GM23338 (cell line): ENCODE measurements at regions not wholly inside any gene's neighbourhood (a gene's known extent, or its start where the extent isn't known, plus 50 kb on each side); places are given as distances from the start of the nearest gene placed in this dataset.

ENCODE experiments used
- ATAC-seq: fragments of 200-7000 bp; cut with Tn5 transposase; 3 replicates; pipeline ENCODE4 v1.9.1; 2020
- DNase-seq: peaks from one replicate; pipeline ENCODE4 v3.0.0-alpha.2; 2015; ENCODE audit warnings: low spot score
- H2AFZ ChIP-seq: fragments of 200-600 bp; sonication (generic); 2 replicates; pipeline ENCODE4 v1.8.0; 2016; ENCODE audit warnings: antibody characterized with exemption, mild to moderate bottlenecking, moderate library complexity
- H3F3A ChIP-seq: fragments of 200-600 bp; sonication (generic); replicated peaks from 2 replicates; pipeline ENCODE4 v1.8.0; 2017; ENCODE audit warnings: antibody characterized with exemption, mixed run types, low read depth
- H3K27ac ChIP-seq: fragments of 200-600 bp; sonication (generic); 2 replicates; pipeline ENCODE4 v1.6.1; 2016; ENCODE audit warnings: low read depth
- H3K27me3 ChIP-seq: fragments of 200-600 bp; sonication (generic); 2 replicates; pipeline ENCODE4 v1.8.0; 2016; ENCODE audit warnings: mild to moderate bottlenecking, mixed run types, moderate library complexity; ENCODE audit not compliant: insufficient read depth
- H3K36me3 ChIP-seq: fragments of 200-600 bp; sonication (generic); 2 replicates; pipeline ENCODE4 v1.8.0; 2016; ENCODE audit warnings: mild to moderate bottlenecking; ENCODE audit not compliant: insufficient read depth
- H3K4me1 ChIP-seq: fragments of 200-600 bp; sonication (generic); 2 replicates; pipeline ENCODE4 v1.8.0; 2016; ENCODE audit warnings: mild to moderate bottlenecking, moderate library complexity; ENCODE audit not compliant: insufficient read depth
- H3K4me2 ChIP-seq: fragments of 200-600 bp; sonication (generic); 2 replicates; pipeline ENCODE4 v1.7.1; 2017; ENCODE audit warnings: mixed run types
- H3K4me3 ChIP-seq: fragments of 200-600 bp; sonication (generic); 2 replicates; pipeline ENCODE4 v1.6.1; 2016; ENCODE audit warnings: mixed run types
- H3K79me2 ChIP-seq: fragments of 200-600 bp; sonication (generic); replicated peaks from 2 replicates; pipeline ENCODE4 v1.8.0; 2017; ENCODE audit warnings: mild to moderate bottlenecking; ENCODE audit not compliant: insufficient read depth
- H3K9me2 ChIP-seq: fragments of 200-600 bp; sonication (generic); 2 replicates; pipeline ENCODE4 v1.8.0; 2017; ENCODE audit not compliant: insufficient read depth
- H4K20me1 ChIP-seq: fragments of 200-600 bp; sonication (generic); replicated peaks from 2 replicates; pipeline ENCODE4 v1.8.0; 2017; ENCODE audit warnings: mild to moderate bottlenecking; ENCODE audit not compliant: insufficient read depth
- H3K27ac Mint-ChIP-seq: 2 replicates; pipeline ENCODE4 v1.8.0; 2020; ENCODE audit warnings: inconsistent platforms, mild to moderate bottlenecking, moderate library complexity, mixed read lengths
- H3K27me3 Mint-ChIP-seq: 3 replicates; pipeline ENCODE4 v1.8.0; 2022; ENCODE audit warnings: low read depth, mild to moderate bottlenecking, moderate library complexity, mixed read lengths, inconsistent platforms; ENCODE audit not compliant: insufficient read depth, poor library complexity
- H3K36me3 Mint-ChIP-seq: 3 replicates; pipeline ENCODE4 v1.8.0; 2021; ENCODE audit warnings: low read depth, mild to moderate bottlenecking, inconsistent platforms, moderate library complexity, mixed read lengths
- H3K4me1 Mint-ChIP-seq: 3 replicates; pipeline ENCODE4 v1.8.0; 2020; ENCODE audit warnings: mild to moderate bottlenecking, inconsistent platforms, mixed read lengths
- H3K4me3 Mint-ChIP-seq: 3 replicates; pipeline ENCODE4 v1.8.0; 2021; ENCODE audit warnings: moderate library complexity, mild to moderate bottlenecking, inconsistent platforms, mixed read lengths
- H3K9me3 Mint-ChIP-seq: 3 replicates; pipeline ENCODE4 v1.8.0; 2020; ENCODE audit warnings: moderate library complexity, mild to moderate bottlenecking, inconsistent platforms, mixed read lengths
- CREB1 ChIP-seq: fragments of 250-450 bp; sonication (Bioruptor Pico); IDR thresholded peaks from 2 replicates; pipeline ENCODE4 v1.5.0; 2020; ENCODE audit warnings: low read depth, mild to moderate bottlenecking, moderate library complexity
- EZH2 ChIP-seq: fragments of 200-600 bp; sonication (generic); IDR thresholded peaks from one replicate; pipeline ENCODE4 v1.8.0; 2017; ENCODE audit warnings: antibody characterized with exemption, mild to moderate bottlenecking, low read depth; ENCODE audit not compliant: unreplicated experiment
- EZH2phosphoT487 ChIP-seq: fragments of 200-600 bp; sonication (generic); IDR thresholded peaks from one replicate; pipeline ENCODE4 v1.8.1; 2018; ENCODE audit warnings: antibody characterized with exemption; ENCODE audit not compliant: unreplicated experiment
- JUNB ChIP-seq: IDR thresholded peaks from one replicate; pipeline ENCODE4 v1.6.1; 2016; ENCODE audit warnings: antibody characterized with exemption; ENCODE audit not compliant: unreplicated experiment
- NANOG ChIP-seq: IDR thresholded peaks from 2 replicates; pipeline ENCODE4 v1.6.1; 2016; ENCODE audit warnings: antibody characterized with exemption, borderline replicate concordance
- POLR2AphosphoS5 ChIP-seq: IDR thresholded peaks from 2 replicates; pipeline ENCODE4 v1.6.1; 2016; ENCODE audit warnings: antibody characterized with exemption, low read depth
- STAT1 ChIP-seq: IDR thresholded peaks from one replicate; pipeline ENCODE4 v1.6.1; 2016; ENCODE audit warnings: antibody characterized with exemption; ENCODE audit not compliant: unreplicated experiment
- ZNF114 ChIP-seq: fragments of 250-450 bp; sonication (Bioruptor Pico); IDR thresholded peaks from 2 replicates; pipeline ENCODE4 v1.5.0; 2020; ENCODE audit warnings: mild to moderate bottlenecking, moderate library complexity
- ZNF331 ChIP-seq: fragments of 250-450 bp; sonication (Bioruptor Pico); IDR thresholded peaks from 2 replicates; pipeline ENCODE4 v1.5.0; 2020; ENCODE audit warnings: low read depth, mild to moderate bottlenecking, moderate library complexity
- TF ChIP-seq, protein P1 (sequence below): IDR thresholded peaks from 2 replicates; pipeline ENCODE4 v1.6.1; 2016; ENCODE audit warnings: antibody characterized with exemption
- TF ChIP-seq, protein P2 (sequence below): fragments of 250-450 bp; sonication (Bioruptor Pico); IDR thresholded peaks from 2 replicates; pipeline ENCODE4 v1.5.0; 2020; ENCODE audit warnings: mild to moderate bottlenecking, moderate library complexity
- TF ChIP-seq, protein P3 (sequence below): IDR thresholded peaks from one replicate; pipeline ENCODE4 v1.6.1; 2018; ENCODE audit warnings: antibody characterized with exemption; ENCODE audit not compliant: unreplicated experiment
- TF ChIP-seq, protein P4 (sequence below), 2 experiments: fragments of 200-600 bp in 1 of 2; sonication (generic) in 1 of 2; conservative IDR thresholded peaks; 2 replicates each; pipeline versions ENCODE4 v1.5.1 to v1.6.1; 2016 to 2017; ENCODE audit warnings: antibody characterized with exemption in 2 of 2, low read depth in 2 of 2, mild to moderate bottlenecking in 2 of 2, moderate library complexity in 1 of 2

DNA sequence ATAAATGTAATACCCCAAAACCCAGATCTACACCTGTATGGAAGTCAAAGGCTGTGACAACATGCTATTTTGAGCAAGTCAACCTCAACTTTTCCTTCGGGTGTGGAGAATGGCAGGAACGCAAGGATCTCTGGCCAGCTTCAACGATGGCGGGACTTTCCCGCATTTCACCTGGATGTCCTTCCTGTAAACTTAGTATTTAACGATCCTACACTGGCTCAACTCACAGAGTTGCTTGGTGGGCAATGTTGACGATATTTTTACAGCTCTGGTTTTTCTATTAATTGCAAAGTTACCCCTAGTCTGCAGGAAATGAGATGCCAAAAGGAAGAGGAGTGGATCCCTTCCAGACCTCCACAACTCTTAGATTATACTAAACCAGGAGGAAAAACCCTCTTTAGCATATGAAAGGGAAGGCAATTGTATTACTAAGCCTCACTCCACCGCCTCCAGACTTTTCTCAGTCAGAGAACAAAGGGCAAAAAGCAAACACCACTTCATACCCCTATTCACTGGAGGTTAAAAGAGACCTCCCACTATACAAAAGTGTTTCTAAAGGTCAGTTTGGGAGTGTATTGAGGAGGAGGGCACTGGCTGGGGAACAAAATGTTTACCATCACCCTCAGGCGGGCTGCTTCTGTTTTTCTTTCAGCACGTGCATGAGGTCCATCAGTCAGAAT, 56.5 kb upstream of the ACVR1 start:
- no peaks in the 10 kb centered on the region; the same call in 2 of the 3 replicates for H3K36me3 Mint-ChIP-seq

More for the DNA sequence above, 56.5 kb upstream of the ACVR1 start:
- peak overlapping the region; percentile 40 for H3K4me3 ChIP-seq
- peaks cover 58% of the 10 kb centered on the region for H3K27me3 ChIP-seq
- H3K27me3 Mint-ChIP-seq: peaks cover 76% of the 10 kb centered on the region
- H3K9me2 ChIP-seq: no peaks in the 10 kb centered on the region
- no peak overlapping the region for H2AFZ ChIP-seq
- DNase-seq (peak; percentile 97), ATAC-seq (peak; percentile 97)
- H3K4me1 Mint-ChIP-seq: peaks cover 36% of the 10 kb centered on the region
- H3K27ac Mint-ChIP-seq: no peak overlapping the region
- no peaks in the 10 kb centered on the region; the same call in 2 of the 3 replicates for H3K9me3 Mint-ChIP-seq
- H3K4me2 ChIP-seq: peak overlapping the region; percentile 72
- peaks cover 28% of the 10 kb centered on the region for H3K4me1 ChIP-seq
- H4K20me1 ChIP-seq: no peaks in the 10 kb centered on the region
- H3K79me2 ChIP-seq: no peaks in the 10 kb centered on the region
- H3K27ac ChIP-seq: peak overlapping the region; percentile 57
- no peak for TF ChIP-seq STAT1
- TF ChIP-seq, protein P1, sequence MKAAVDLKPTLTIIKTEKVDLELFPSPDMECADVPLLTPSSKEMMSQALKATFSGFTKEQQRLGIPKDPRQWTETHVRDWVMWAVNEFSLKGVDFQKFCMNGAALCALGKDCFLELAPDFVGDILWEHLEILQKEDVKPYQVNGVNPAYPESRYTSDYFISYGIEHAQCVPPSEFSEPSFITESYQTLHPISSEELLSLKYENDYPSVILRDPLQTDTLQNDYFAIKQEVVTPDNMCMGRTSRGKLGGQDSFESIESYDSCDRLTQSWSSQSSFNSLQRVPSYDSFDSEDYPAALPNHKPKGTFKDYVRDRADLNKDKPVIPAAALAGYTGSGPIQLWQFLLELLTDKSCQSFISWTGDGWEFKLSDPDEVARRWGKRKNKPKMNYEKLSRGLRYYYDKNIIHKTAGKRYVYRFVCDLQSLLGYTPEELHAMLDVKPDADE: no peak
- TF ChIP-seq JUNB: no peak
- TF ChIP-seq ZNF331 (CRISPR knock-in tag): 0 out of 2 replicates have a peak, but pooled peaks have one; percentile 18
- peak; percentile 24; the same call in 1 of the 2 replicates for TF ChIP-seq CREB1 (CRISPR knock-in tag)
- peak; percentile 58 for TF ChIP-seq POLR2AphosphoS5
- no peak for TF ChIP-seq EZH2
- TF ChIP-seq NANOG: peak; percentile 97
- TF ChIP-seq, protein P2, sequence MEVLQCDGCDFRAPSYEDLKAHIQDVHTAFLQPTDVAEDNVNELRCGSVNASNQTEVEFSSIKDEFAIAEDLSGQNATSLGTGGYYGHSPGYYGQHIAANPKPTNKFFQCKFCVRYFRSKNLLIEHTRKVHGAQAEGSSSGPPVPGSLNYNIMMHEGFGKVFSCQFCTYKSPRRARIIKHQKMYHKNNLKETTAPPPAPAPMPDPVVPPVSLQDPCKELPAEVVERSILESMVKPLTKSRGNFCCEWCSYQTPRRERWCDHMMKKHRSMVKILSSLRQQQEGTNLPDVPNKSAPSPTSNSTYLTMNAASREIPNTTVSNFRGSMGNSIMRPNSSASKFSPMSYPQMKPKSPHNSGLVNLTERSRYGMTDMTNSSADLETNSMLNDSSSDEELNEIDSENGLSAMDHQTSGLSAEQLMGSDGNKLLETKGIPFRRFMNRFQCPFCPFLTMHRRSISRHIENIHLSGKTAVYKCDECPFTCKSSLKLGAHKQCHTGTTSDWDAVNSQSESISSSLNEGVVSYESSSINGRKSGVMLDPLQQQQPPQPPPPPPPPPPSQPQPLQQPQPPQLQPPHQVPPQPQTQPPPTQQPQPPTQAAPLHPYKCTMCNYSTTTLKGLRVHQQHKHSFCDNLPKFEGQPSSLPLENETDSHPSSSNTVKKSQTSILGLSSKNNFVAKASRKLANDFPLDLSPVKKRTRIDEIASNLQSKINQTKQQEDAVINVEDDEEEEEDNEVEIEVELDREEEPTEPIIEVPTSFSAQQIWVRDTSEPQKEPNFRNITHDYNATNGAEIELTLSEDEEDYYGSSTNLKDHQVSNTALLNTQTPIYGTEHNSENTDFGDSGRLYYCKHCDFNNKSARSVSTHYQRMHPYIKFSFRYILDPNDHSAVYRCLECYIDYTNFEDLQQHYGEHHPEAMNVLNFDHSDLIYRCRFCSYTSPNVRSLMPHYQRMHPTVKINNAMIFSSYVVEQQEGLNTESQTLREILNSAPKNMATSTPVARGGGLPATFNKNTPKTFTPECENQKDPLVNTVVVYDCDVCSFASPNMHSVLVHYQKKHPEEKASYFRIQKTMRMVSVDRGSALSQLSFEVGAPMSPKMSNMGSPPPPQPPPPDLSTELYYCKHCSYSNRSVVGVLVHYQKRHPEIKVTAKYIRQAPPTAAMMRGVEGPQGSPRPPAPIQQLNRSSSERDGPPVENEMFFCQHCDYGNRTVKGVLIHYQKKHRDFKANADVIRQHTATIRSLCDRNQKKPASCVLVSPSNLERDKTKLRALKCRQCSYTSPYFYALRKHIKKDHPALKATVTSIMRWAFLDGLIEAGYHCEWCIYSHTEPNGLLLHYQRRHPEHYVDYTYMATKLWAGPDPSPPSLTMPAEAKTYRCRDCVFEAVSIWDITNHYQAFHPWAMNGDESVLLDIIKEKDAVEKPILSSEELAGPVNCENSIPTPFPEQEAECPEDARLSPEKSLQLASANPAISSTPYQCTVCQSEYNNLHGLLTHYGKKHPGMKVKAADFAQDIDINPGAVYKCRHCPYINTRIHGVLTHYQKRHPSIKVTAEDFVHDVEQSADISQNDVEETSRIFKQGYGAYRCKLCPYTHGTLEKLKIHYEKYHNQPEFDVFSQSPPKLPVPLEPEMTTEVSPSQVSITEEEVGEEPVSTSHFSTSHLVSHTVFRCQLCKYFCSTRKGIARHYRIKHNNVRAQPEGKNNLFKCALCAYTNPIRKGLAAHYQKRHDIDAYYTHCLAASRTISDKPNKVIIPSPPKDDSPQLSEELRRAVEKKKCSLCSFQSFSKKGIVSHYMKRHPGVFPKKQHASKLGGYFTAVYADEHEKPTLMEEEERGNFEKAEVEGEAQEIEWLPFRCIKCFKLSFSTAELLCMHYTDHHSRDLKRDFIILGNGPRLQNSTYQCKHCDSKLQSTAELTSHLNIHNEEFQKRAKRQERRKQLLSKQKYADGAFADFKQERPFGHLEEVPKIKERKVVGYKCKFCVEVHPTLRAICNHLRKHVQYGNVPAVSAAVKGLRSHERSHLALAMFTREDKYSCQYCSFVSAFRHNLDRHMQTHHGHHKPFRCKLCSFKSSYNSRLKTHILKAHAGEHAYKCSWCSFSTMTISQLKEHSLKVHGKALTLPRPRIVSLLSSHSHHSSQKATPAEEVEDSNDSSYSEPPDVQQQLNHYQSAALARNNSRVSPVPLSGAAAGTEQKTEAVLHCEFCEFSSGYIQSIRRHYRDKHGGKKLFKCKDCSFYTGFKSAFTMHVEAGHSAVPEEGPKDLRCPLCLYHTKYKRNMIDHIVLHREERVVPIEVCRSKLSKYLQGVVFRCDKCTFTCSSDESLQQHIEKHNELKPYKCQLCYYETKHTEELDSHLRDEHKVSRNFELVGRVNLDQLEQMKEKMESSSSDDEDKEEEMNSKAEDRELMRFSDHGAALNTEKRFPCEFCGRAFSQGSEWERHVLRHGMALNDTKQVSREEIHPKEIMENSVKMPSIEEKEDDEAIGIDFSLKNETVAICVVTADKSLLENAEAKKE (CRISPR knock-in tag): no peak
- TF ChIP-seq ZNF114 (CRISPR knock-in tag): peak; percentile 50; the same call in 1 of the 2 replicates
- TF ChIP-seq EZH2phosphoT487: no peak
- TF ChIP-seq, protein P3, sequence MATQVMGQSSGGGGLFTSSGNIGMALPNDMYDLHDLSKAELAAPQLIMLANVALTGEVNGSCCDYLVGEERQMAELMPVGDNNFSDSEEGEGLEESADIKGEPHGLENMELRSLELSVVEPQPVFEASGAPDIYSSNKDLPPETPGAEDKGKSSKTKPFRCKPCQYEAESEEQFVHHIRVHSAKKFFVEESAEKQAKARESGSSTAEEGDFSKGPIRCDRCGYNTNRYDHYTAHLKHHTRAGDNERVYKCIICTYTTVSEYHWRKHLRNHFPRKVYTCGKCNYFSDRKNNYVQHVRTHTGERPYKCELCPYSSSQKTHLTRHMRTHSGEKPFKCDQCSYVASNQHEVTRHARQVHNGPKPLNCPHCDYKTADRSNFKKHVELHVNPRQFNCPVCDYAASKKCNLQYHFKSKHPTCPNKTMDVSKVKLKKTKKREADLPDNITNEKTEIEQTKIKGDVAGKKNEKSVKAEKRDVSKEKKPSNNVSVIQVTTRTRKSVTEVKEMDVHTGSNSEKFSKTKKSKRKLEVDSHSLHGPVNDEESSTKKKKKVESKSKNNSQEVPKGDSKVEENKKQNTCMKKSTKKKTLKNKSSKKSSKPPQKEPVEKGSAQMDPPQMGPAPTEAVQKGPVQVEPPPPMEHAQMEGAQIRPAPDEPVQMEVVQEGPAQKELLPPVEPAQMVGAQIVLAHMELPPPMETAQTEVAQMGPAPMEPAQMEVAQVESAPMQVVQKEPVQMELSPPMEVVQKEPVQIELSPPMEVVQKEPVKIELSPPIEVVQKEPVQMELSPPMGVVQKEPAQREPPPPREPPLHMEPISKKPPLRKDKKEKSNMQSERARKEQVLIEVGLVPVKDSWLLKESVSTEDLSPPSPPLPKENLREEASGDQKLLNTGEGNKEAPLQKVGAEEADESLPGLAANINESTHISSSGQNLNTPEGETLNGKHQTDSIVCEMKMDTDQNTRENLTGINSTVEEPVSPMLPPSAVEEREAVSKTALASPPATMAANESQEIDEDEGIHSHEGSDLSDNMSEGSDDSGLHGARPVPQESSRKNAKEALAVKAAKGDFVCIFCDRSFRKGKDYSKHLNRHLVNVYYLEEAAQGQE: no peak
- TF ChIP-seq, protein P4, sequence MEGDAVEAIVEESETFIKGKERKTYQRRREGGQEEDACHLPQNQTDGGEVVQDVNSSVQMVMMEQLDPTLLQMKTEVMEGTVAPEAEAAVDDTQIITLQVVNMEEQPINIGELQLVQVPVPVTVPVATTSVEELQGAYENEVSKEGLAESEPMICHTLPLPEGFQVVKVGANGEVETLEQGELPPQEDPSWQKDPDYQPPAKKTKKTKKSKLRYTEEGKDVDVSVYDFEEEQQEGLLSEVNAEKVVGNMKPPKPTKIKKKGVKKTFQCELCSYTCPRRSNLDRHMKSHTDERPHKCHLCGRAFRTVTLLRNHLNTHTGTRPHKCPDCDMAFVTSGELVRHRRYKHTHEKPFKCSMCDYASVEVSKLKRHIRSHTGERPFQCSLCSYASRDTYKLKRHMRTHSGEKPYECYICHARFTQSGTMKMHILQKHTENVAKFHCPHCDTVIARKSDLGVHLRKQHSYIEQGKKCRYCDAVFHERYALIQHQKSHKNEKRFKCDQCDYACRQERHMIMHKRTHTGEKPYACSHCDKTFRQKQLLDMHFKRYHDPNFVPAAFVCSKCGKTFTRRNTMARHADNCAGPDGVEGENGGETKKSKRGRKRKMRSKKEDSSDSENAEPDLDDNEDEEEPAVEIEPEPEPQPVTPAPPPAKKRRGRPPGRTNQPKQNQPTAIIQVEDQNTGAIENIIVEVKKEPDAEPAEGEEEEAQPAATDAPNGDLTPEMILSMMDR (conservative IDR thresholded peaks at IDR 0.05; ENCODE audit: low read depth in 2 of 2): no peak
- no peaks in the 10 kb centered on the region for H3K36me3 ChIP-seq
- no peaks in the 10 kb centered on the region for H3F3A ChIP-seq
- H3K4me3 Mint-ChIP-seq: peak overlapping the region; percentile 45
